HepG2 (cell line): ENCODE measurements at regions not wholly inside any gene's neighbourhood (a gene's known extent, or its start where the extent isn't known, plus 50 kb on each side); places are given as distances from the start of the nearest gene placed in this dataset.
"Not testable (repeated sequence)": the region's sequence is repeated elsewhere in the genome, so short reads cannot be mapped to it uniquely, and the experiment has no call there.

Experiments used
- ATAC-seq: fragments of 200-7000 bp; cut with Tn5 transposase; 3 replicates; pipeline ENCODE4 v1.9.1; 2020; ENCODE audit warnings: mild to moderate bottlenecking, moderate library complexity
- BruUV-seq: library from RNA; stranded (reverse); fragments of 400-500 nt; replicated peaks from 2 replicates; lab custom pipeline; 2021; lab: Mats Ljungman, UMichigan
- CTCF ChIA-PET: fragments of 300-600 bp; formaldehyde crosslinking; extraction: SDS; loops from one replicate; lab custom pipeline; 2021; ENCODE audit warnings: low total read pairs, inconsistent platforms, low intra/inter-chr PET ratio; lab: Yijun Ruan, JAX
- POLR2A ChIA-PET: fragments of 350-600 bp; sonication (Branson Sonifier 250); formaldehyde crosslinking; loops from one replicate; lab custom pipeline; 2020; ENCODE audit warnings: antibody characterized with exemption, inconsistent platforms; lab: Yijun Ruan, JAX
- DNase-seq: peaks from one replicate; pipeline ENCODE4 v3.0.0-alpha.2; 2015; ENCODE audit warnings: low spot score
- FAIRE-seq: peaks from 3 replicates; lab custom pipeline; 2011; peaks lifted over from hg19 to GRCh38; lab: Jason Lieb, UNC
- H2AFZ ChIP-seq: one replicate; pipeline ENCODE4 v1.6.1; 2011; ENCODE audit warnings: low read length, inconsistent platforms
- H3K27ac ChIP-seq: fragments of 300-600 bp; 3 replicates; pipeline ENCODE4 v1.8.0; 2011; ENCODE audit warnings: mixed run types, mild to moderate bottlenecking, mixed read lengths, low read length, inconsistent platforms; ENCODE audit not compliant: insufficient read depth; ENCODE audit errors: extremely low read length
- H3K27me3 ChIP-seq, 2 experiments: fragments of 200-600 bp in 1 of 2; 2 replicates in 1 of 2; 3 replicates in 1 of 2; pipeline versions ENCODE4 v1.6.0 to v1.8.0; 2011; ENCODE audit warnings: low read length in 2 of 2, mild to moderate bottlenecking in 2 of 2, moderate library complexity in 2 of 2, inconsistent platforms in 1 of 2; ENCODE audit not compliant: insufficient read depth in 2 of 2, control insufficient read depth in 1 of 2
- H3K36me3 ChIP-seq, 2 experiments: fragments of 200-600 bp in 1 of 2; replicated peaks in 1 of 2; 2 replicates in 1 of 2; 3 replicates in 1 of 2; pipeline versions ENCODE4 v1.5.1 to v1.8.0; 2011; ENCODE audit warnings: low read length in 2 of 2, inconsistent platforms in 1 of 2; ENCODE audit not compliant: insufficient read depth in 2 of 2, control insufficient read depth in 1 of 2
- H3K4me1 ChIP-seq: 2 replicates; pipeline ENCODE4 v1.5.1; 2012; ENCODE audit warnings: low read length, inconsistent platforms; ENCODE audit not compliant: insufficient read depth
- H3K4me2 ChIP-seq: 2 replicates; pipeline ENCODE4 v1.6.0; 2011; ENCODE audit warnings: low read depth, low read length, inconsistent platforms
- H3K4me3 ChIP-seq, 3 experiments: fragments of 200-600 bp in 1 of 3; sonication (generic), shearing (Covaris generic) in 1 of 3; replicated peaks in 1 of 3; 2 replicates each; pipeline ENCODE4 v1.5.1; 2011 to 2016; ENCODE audit warnings: low read length in 3 of 3, inconsistent platforms in 2 of 3, low read depth in 2 of 3, mild to moderate bottlenecking in 2 of 3, control low read depth in 1 of 3, mixed read lengths in 1 of 3; ENCODE audit not compliant: insufficient read depth in 1 of 3
- H3K79me2 ChIP-seq: one replicate; pipeline ENCODE4 v1.6.1; 2011; ENCODE audit warnings: low read length, inconsistent platforms; ENCODE audit not compliant: insufficient read depth
- H3K9ac ChIP-seq: 2 replicates; pipeline ENCODE4 v1.6.0; 2011; ENCODE audit warnings: mild to moderate bottlenecking, low read depth, low read length, inconsistent platforms; ENCODE audit not compliant: insufficient read depth
- H3K9me3 ChIP-seq: 2 replicates; pipeline ENCODE4 v1.5.1; 2012; ENCODE audit warnings: mild to moderate bottlenecking, low read length
- H4K20me1 ChIP-seq: 2 replicates; pipeline ENCODE4 v1.6.0; 2011; ENCODE audit warnings: inconsistent platforms, mild to moderate bottlenecking, low read length, moderate library complexity; ENCODE audit not compliant: insufficient read depth
- ZNF629 ChIP-seq: sonication (generic); formaldehyde crosslinking; conservative IDR thresholded peaks from 2 replicates; pipeline ENCODE4 v1.5.0; 2020; ENCODE audit warnings: missing genetic modification reagents
- WGBS: methylation state at CpG from one replicate; pipeline ENCODE4 v1.1.6; 2017; ENCODE audit warnings: low lambda C conversion rate; 5-methylcytosine and 5-hydroxymethylcytosine counted together
- in situ Hi-C: cut with HindIII; loops from 2 replicates; pipeline ENCODE4 v1.10.0; 2017; ENCODE audit warnings: low pct_unique_long_range_greater_than_20kb; ENCODE audit not compliant: extremely low pct_ligation_motif_present
- intact Hi-C: fragments of 100-400 bp; cut with micrococcal nuclease; formaldehyde crosslinking; loops from one replicate; pipeline ENCODE4 v1.10.0; 2022; ENCODE audit not compliant: unreplicated experiment

DNA sequence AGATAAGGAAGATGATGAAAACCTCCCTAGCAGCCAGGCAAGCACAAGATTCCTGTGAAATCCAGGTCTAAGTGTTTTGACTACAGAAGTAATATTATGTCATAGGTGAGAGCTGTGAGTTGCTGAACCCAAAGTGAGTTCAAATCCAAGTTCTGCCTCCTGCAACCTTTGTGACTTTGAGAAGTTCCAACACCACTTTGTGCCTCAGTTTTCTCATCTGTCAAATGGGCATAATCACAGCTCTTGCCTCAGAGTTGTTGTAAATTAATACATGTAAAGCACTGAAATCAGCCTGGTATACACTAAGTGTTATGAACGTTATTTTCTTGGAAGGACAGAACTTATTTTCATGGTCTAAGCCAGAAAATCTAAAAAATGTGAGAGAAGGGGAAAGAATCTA, 210.3 kb upstream of the FRG2C start:
- DNase-seq, H4K20me1 ChIP-seq, H3K79me2 ChIP-seq, BruUV-seq, H3K36me3 ChIP-seq, ATAC-seq, H3K27ac ChIP-seq, H3K27me3 ChIP-seq, H3K9me3 ChIP-seq, H3K9ac ChIP-seq, H3K4me1 ChIP-seq, H3K4me2 ChIP-seq, H2AFZ ChIP-seq, FAIRE-seq, CTCF ChIA-PET, intact Hi-C loops, H3K4me3 ChIP-seq, in situ Hi-C loops, POLR2A ChIA-PET: not testable (repeated sequence)
- WGBS, result 22% methylated on average over 1 of the region's 1 CpG
- TF ChIP-seq ZNF629 (CRISPR knock-in tag), result peak; percentile 53; the same call in 1 of the 2 replicates

- H3K4me2 ChIP-seq, H3K4me1 ChIP-seq, CTCF ChIA-PET, H3K9ac ChIP-seq, H3K27ac ChIP-seq, H2AFZ ChIP-seq, H3K4me3 ChIP-seq, BruUV-seq, FAIRE-seq, H3K27me3 ChIP-seq, intact Hi-C loops, POLR2A ChIA-PET, in situ Hi-C loops, H3K36me3 ChIP-seq, ATAC-seq, H3K79me2 ChIP-seq, H4K20me1 ChIP-seq, DNase-seq, H3K9me3 ChIP-seq: not testable (repeated sequence)
- WGBS, result 22% methylated on average over 4 of the region's 4 CpGs
These were observed 189.6 kb upstream of the FRG2C start for GRCh38 chr3:75474530-75474929.

GRCh38 chr3:75496600-75496999, 167.5 kb upstream of the FRG2C start:
- H3K4me2 ChIP-seq, H3K4me1 ChIP-seq, H3K27ac ChIP-seq, BruUV-seq, DNase-seq, H3K9ac ChIP-seq, ATAC-seq, H2AFZ ChIP-seq, in situ Hi-C loops, intact Hi-C loops, H3K36me3 ChIP-seq, H3K9me3 ChIP-seq, H3K27me3 ChIP-seq, H4K20me1 ChIP-seq, H3K79me2 ChIP-seq, CTCF ChIA-PET, FAIRE-seq, H3K4me3 ChIP-seq, POLR2A ChIA-PET: not testable (repeated sequence)
- 10% methylated on average over 2 of the region's 2 CpGs for WGBS

DNA sequence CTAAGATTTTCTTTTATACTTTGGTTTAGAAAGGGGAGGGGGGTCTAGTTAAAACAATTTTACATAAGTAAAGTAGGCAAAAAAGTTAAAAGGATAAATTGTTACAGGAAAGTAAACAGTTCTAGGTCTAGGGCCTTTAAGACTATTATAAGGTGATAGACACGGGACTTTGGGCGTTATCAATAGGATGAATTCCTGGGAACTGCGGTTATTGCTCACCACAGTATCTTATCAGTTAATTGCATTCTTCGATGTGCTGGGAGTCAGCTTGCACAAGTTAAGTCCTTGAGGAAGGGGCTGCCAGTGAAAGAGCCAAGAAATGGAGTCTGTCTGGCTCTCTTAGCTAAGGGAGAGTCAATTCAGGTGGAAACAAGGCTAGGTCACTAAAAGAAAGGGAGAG, 163.8 kb upstream of the FRG2C start:
- POLR2A ChIA-PET, H3K4me1 ChIP-seq, H3K4me3 ChIP-seq, H3K27me3 ChIP-seq, H2AFZ ChIP-seq, in situ Hi-C loops, FAIRE-seq, H4K20me1 ChIP-seq, intact Hi-C loops, H3K9ac ChIP-seq, DNase-seq, H3K4me2 ChIP-seq, H3K27ac ChIP-seq, BruUV-seq, H3K79me2 ChIP-seq, H3K9me3 ChIP-seq, CTCF ChIA-PET, ATAC-seq, H3K36me3 ChIP-seq: not testable (repeated sequence)
- WGBS, result 5% methylated on average over 4 of the region's 4 CpGs
